ENCODE measurements at regions not wholly inside any gene's neighbourhood (a gene's known extent, or its start where the extent isn't known, plus 50 kb on each side); places are given as distances from the start of the nearest gene placed in this dataset.

DNA sequence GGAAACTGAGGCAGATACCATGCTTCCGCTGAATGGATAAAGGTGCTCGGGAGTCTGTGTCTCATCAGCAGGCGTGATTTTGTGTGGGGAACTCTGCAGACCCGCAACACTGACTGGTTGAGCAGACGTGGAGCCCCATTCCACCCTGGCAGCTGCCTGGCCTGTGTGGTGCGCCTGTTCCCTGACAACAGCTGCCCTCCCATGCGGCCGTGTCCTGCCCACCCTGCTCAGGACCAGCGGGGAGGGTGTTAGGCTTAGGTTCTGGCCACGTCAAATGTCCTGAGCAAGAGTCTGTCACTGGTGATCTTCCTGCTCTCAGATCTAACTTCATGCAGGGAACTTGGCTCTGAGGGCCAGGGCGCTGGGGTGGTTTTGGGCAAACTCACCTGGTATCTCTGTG is 417.7 kb upstream of the IRX4 start:
- Histone ChIP-seq H3K4me3 (ENCODE audit: low read depth, low read length) (no peak overlapping the region), H3K36me3 (ENCODE audit: control insufficient read depth, insufficient read depth, low read length) (no peaks in the 10 kb centered on the region), H3K9me3 (ENCODE audit: control insufficient read depth, insufficient read depth, low read length) (no peaks in the 10 kb centered on the region), H3K27ac (ENCODE audit: low read depth, low read length) (no peak overlapping the region), H3K4me1 (ENCODE audit: control insufficient read depth, insufficient read depth, low read length) (peaks cover 17% of the 10 kb centered on the region), H3K9ac (ENCODE audit: low read depth, low read length) (no peak overlapping the region), H3K27me3 (ENCODE audit: control insufficient read depth, insufficient read depth, low read length) (no peaks in the 10 kb centered on the region)

- no peaks in the 10 kb centered on the region for H3K36me3 ChIP-seq (ENCODE audit: control insufficient read depth, insufficient read depth, low read length)
- peaks cover 25% of the 10 kb centered on the region for H3K4me1 ChIP-seq (ENCODE audit: control insufficient read depth, insufficient read depth, low read length)
- H3K9ac ChIP-seq (ENCODE audit: low read depth, low read length) = no peak overlapping the region
- H3K27me3 ChIP-seq (ENCODE audit: control insufficient read depth, insufficient read depth, low read length) = no peaks in the 10 kb centered on the region
- no peaks in the 10 kb centered on the region for H3K9me3 ChIP-seq (ENCODE audit: control insufficient read depth, insufficient read depth, low read length)
- no peak overlapping the region for H3K27ac ChIP-seq (ENCODE audit: low read depth, low read length)
- no peak overlapping the region for H3K4me3 ChIP-seq (ENCODE audit: low read depth, low read length)
Measured at GRCh38 chr5:2299388-2300220, 416.9 kb upstream of the IRX4 start.

- H3K4me1 ChIP-seq (ENCODE audit: control insufficient read depth, insufficient read depth, low read length) = peaks cover 30% of the 10 kb centered on the region
- H3K9me3 ChIP-seq (ENCODE audit: control insufficient read depth, insufficient read depth, low read length) = no peaks in the 10 kb centered on the region
- no peak overlapping the region for H3K4me3 ChIP-seq (ENCODE audit: low read depth, low read length)
- no peaks in the 10 kb centered on the region for H3K36me3 ChIP-seq (ENCODE audit: control insufficient read depth, insufficient read depth, low read length)
- no peak overlapping the region for H3K27ac ChIP-seq (ENCODE audit: low read depth, low read length)
- no peak overlapping the region for H3K9ac ChIP-seq (ENCODE audit: low read depth, low read length)
- H3K27me3 ChIP-seq (ENCODE audit: control insufficient read depth, insufficient read depth, low read length) = no peaks in the 10 kb centered on the region
Measured at GRCh38 chr5:2298781-2299180, 416.1 kb upstream of the IRX4 start.

GRCh38 chr5:2297991-2298390 is 415.3 kb upstream of the IRX4 start:
- Histone ChIP-seq H3K9me3 (ENCODE audit: control insufficient read depth, insufficient read depth, low read length) (no peaks in the 10 kb centered on the region), H3K4me3 (ENCODE audit: low read depth, low read length) (no peak overlapping the region), H3K36me3 (ENCODE audit: control insufficient read depth, insufficient read depth, low read length) (no peaks in the 10 kb centered on the region), H3K27me3 (ENCODE audit: control insufficient read depth, insufficient read depth, low read length) (no peaks in the 10 kb centered on the region), H3K27ac (ENCODE audit: low read depth, low read length) (no peak overlapping the region), H3K4me1 (ENCODE audit: control insufficient read depth, insufficient read depth, low read length) (peaks cover 23% of the 10 kb centered on the region), H3K9ac (ENCODE audit: low read depth, low read length) (no peak overlapping the region)

GRCh38 chr5:2295476-2295875 is 412.8 kb upstream of the IRX4 start:
- H3K27me3 ChIP-seq (ENCODE audit: control insufficient read depth, insufficient read depth, low read length) = no peaks in the 10 kb centered on the region
- H3K9me3 ChIP-seq (ENCODE audit: control insufficient read depth, insufficient read depth, low read length) = no peaks in the 10 kb centered on the region
- no peak overlapping the region for H3K9ac ChIP-seq (ENCODE audit: low read depth, low read length)
- H3K4me1 ChIP-seq (ENCODE audit: control insufficient read depth, insufficient read depth, low read length) = peaks cover 17% of the 10 kb centered on the region
- no peak overlapping the region for H3K4me3 ChIP-seq (ENCODE audit: low read depth, low read length)
- no peaks in the 10 kb centered on the region for H3K36me3 ChIP-seq (ENCODE audit: control insufficient read depth, insufficient read depth, low read length)
- H3K27ac ChIP-seq (ENCODE audit: low read depth, low read length) = no peak overlapping the region

DNA sequence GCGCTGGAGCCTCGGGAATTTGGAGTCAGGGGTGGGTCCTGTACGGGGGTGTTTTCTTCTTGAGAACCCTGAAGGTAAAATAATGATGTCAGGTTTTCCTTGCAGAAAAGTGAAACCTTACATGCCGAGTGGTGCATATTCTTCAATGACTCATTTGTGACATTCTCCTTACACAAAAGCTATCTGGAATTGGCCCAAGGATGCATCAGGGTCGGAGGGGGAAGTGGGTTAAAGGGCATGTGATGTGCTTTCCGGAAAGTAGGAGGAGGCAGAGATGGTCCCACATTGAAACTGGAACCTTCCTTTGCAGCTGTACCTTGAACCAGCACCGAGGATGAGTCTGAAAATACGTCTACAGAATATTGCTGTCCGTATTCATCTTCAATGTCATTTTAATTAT is 411.2 kb upstream of the IRX4 start:
- H3K9ac ChIP-seq (ENCODE audit: low read depth, low read length) = no peak overlapping the region
- H3K27ac ChIP-seq (ENCODE audit: low read depth, low read length) = no peak overlapping the region
- no peaks in the 10 kb centered on the region for H3K36me3 ChIP-seq (ENCODE audit: control insufficient read depth, insufficient read depth, low read length)
- H3K4me1 ChIP-seq (ENCODE audit: control insufficient read depth, insufficient read depth, low read length) = peaks cover 17% of the 10 kb centered on the region
- no peaks in the 10 kb centered on the region for H3K27me3 ChIP-seq (ENCODE audit: control insufficient read depth, insufficient read depth, low read length)
- no peaks in the 10 kb centered on the region for H3K9me3 ChIP-seq (ENCODE audit: control insufficient read depth, insufficient read depth, low read length)
- H3K4me3 ChIP-seq (ENCODE audit: low read depth, low read length) = no peak overlapping the region

DNA sequence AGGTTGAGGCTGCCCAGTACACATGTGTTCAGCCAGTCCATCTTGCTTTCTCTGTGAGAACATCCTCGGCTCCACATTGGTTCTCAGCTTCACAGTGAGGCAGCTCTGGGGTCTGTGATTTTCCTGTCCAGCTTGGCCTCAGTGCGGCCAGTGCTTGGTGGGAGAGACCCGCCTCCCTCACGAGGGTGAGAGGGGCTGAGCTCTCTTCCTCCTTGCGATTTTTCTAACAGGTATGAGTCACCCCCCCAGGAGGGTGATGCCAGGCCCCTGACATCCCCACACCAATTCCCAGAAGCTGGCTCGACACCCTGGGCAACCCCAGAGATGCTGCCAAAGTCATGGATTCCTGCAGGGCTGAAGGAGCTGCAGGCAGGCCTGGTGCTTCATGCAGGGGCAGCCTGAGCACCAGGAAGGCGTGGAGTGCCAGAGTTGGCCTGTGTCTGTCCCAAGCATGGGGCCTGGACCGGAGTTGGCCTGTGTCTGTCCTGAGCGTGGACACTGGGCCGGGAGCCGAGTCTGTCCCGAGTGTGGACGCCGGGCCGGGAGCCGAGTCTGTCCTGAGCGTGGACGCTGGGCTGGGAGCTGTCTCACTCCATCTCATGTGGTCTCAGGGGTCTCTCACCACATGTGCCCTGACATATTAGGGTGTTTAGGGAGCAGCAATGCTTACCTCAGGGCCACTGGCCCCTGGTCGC is 408.6 kb upstream of the IRX4 start:
- H3K9me3 ChIP-seq (ENCODE audit: control insufficient read depth, insufficient read depth, low read length) = no peaks in the 10 kb centered on the region
- H3K9ac ChIP-seq (ENCODE audit: low read depth, low read length) = no peak overlapping the region
- H3K36me3 ChIP-seq (ENCODE audit: control insufficient read depth, insufficient read depth, low read length) = no peaks in the 10 kb centered on the region
- peaks cover 17% of the 10 kb centered on the region for H3K4me1 ChIP-seq (ENCODE audit: control insufficient read depth, insufficient read depth, low read length)
- H3K27ac ChIP-seq (ENCODE audit: low read depth, low read length) = no peak overlapping the region
- no peaks in the 10 kb centered on the region for H3K27me3 ChIP-seq (ENCODE audit: control insufficient read depth, insufficient read depth, low read length)
- no peak overlapping the region for H3K4me3 ChIP-seq (ENCODE audit: low read depth, low read length)

DNA sequence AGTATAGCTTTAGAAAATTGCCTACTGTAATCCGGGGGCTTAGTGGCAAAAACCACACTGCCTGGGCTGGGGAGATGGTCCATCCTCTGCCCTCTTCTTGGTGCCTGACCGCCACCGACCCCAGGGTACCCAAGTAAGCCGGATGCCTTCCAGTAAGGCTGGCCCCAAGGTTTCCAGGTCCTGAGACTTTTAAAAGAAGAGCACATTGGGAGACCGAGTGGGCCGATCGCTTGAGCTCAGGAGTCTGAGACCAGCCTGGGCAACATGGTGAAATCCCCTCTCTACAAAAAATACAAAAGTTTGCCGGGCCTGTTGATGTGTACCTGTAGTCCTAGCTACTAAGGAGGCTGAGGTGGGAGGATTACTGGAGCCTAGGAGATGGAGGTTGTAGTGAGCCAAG is 406.7 kb upstream of the IRX4 start:
- Histone ChIP-seq H3K27me3 (ENCODE audit: control insufficient read depth, insufficient read depth, low read length) (no peaks in the 10 kb centered on the region), H3K36me3 (ENCODE audit: control insufficient read depth, insufficient read depth, low read length) (no peaks in the 10 kb centered on the region), H3K9ac (ENCODE audit: low read depth, low read length) (no peak overlapping the region), H3K9me3 (ENCODE audit: control insufficient read depth, insufficient read depth, low read length) (no peaks in the 10 kb centered on the region; the same call in 1 of the 2 replicates), H3K27ac (ENCODE audit: low read depth, low read length) (no peak overlapping the region), H3K4me1 (ENCODE audit: control insufficient read depth, insufficient read depth, low read length) (peaks cover 4% of the 10 kb centered on the region), H3K4me3 (ENCODE audit: low read depth, low read length) (no peak overlapping the region)

- Histone ChIP-seq H3K27ac (ENCODE audit: low read depth, low read length) (no peak overlapping the region), H3K4me1 (ENCODE audit: control insufficient read depth, insufficient read depth, low read length) (no peaks in the 10 kb centered on the region; the same call in 1 of the 2 replicates), H3K9ac (ENCODE audit: low read depth, low read length) (no peak overlapping the region), H3K36me3 (ENCODE audit: control insufficient read depth, insufficient read depth, low read length) (no peaks in the 10 kb centered on the region), H3K4me3 (ENCODE audit: low read depth, low read length) (no peak overlapping the region), H3K9me3 (ENCODE audit: control insufficient read depth, insufficient read depth, low read length) (no peaks in the 10 kb centered on the region; the same call in 1 of the 2 replicates), H3K27me3 (ENCODE audit: control insufficient read depth, insufficient read depth, low read length) (no peaks in the 10 kb centered on the region)
Measured at GRCh38 chr5:2288968-2289367, 406.2 kb upstream of the IRX4 start.

- H3K9ac ChIP-seq (ENCODE audit: low read depth, low read length) = no peak overlapping the region
- no peak overlapping the region for H3K27ac ChIP-seq (ENCODE audit: low read depth, low read length)
- H3K9me3 ChIP-seq (ENCODE audit: control insufficient read depth, insufficient read depth, low read length) = no peaks in the 10 kb centered on the region; the same call in 1 of the 2 replicates
- H3K4me3 ChIP-seq (ENCODE audit: low read depth, low read length) = no peak overlapping the region
- H3K4me1 ChIP-seq (ENCODE audit: control insufficient read depth, insufficient read depth, low read length) = no peaks in the 10 kb centered on the region
- H3K36me3 ChIP-seq (ENCODE audit: control insufficient read depth, insufficient read depth, low read length) = no peaks in the 10 kb centered on the region
- H3K27me3 ChIP-seq (ENCODE audit: control insufficient read depth, insufficient read depth, low read length) = no peaks in the 10 kb centered on the region
Measured at GRCh38 chr5:2288466-2288865, 405.7 kb upstream of the IRX4 start.

DNA sequence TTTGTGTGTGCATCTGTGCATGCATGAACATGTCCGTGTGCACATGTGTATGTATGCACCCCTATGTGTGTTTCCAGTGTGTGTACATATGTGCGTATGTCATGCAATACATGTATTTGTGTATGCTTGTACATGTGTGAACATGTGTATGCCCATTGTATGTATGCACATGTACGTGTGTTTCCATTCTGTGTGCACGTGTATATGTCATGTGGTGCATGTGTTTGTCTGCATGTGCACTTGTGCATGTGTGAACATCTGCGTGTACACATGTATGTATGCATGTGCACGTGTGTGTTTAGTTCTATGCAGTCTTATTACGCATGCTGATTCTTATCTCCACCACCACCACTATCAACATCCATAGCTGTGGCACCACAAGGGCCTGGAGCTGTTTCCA is 403.5 kb upstream of the IRX4 start:
- no peak overlapping the region for H3K9ac ChIP-seq (ENCODE audit: low read depth, low read length)
- H3K4me1 ChIP-seq (ENCODE audit: control insufficient read depth, insufficient read depth, low read length) = no peaks in the 10 kb centered on the region
- no peaks in the 10 kb centered on the region for H3K36me3 ChIP-seq (ENCODE audit: control insufficient read depth, insufficient read depth, low read length)
- H3K9me3 ChIP-seq (ENCODE audit: control insufficient read depth, insufficient read depth, low read length) = no peaks in the 10 kb centered on the region; the same call in 1 of the 2 replicates
- no peak overlapping the region for H3K4me3 ChIP-seq (ENCODE audit: low read depth, low read length)
- no peak overlapping the region for H3K27ac ChIP-seq (ENCODE audit: low read depth, low read length)
- no peaks in the 10 kb centered on the region for H3K27me3 ChIP-seq (ENCODE audit: control insufficient read depth, insufficient read depth, low read length)
